ENCODE measurements at regions not wholly inside any gene's neighbourhood (a gene's known extent, or its start where the extent isn't known, plus 50 kb on each side); places are given as distances from the start of the nearest gene placed in this dataset.
"Not testable (repeated sequence)": the region's sequence is repeated elsewhere in the genome, so short reads cannot be mapped to it uniquely, and the experiment has no call there.

GRCh38 chr7:148514236-148514635 lies 76.3 kb upstream of the C7orf33 start:
- DNase-seq (ENCODE audit: low read depth, low spot score), result no peak

- DNase-seq (ENCODE audit: low read depth, low spot score), result no peak
Measured at GRCh38 chr7:148515237-148515636, 75.3 kb upstream of the C7orf33 start.

- no peak for DNase-seq (ENCODE audit: low read depth, low spot score)
Measured at GRCh38 chr7:148515728-148516695, 74.6 kb upstream of the C7orf33 start.

- not testable (repeated sequence) for DNase-seq (ENCODE audit: low read depth, low spot score)
Measured at GRCh38 chr7:148519386-148519785, 71.2 kb upstream of the C7orf33 start.

- no peak for DNase-seq (ENCODE audit: low read depth, low spot score)
Measured at GRCh38 chr7:148521271-148521670, 69.3 kb upstream of the C7orf33 start.

- DNase-seq (ENCODE audit: low read depth, low spot score), result no peak
Measured at GRCh38 chr7:148523550-148523949, 67.0 kb upstream of the C7orf33 start.

GRCh38 chr7:148524479-148525224 lies 65.9 kb upstream of the C7orf33 start:
- DNase-seq (ENCODE audit: low read depth, low spot score), result no peak

- peak; percentile 81 for DNase-seq (ENCODE audit: low read depth, low spot score)
Measured at GRCh38 chr7:148527717-148528168, 62.8 kb upstream of the C7orf33 start.

- DNase-seq (ENCODE audit: low read depth, low spot score), result no peak
Measured at GRCh38 chr7:148535217-148535616, 55.3 kb upstream of the C7orf33 start.

- DNase-seq (ENCODE audit: low read depth, low spot score), result no peak
Measured at GRCh38 chr7:148537435-148537834, 53.1 kb upstream of the C7orf33 start.

GRCh38 chr7:148540041-148540738 lies 50.4 kb upstream of the C7orf33 start:
- DNase-seq (ENCODE audit: low read depth, low spot score), result no peak
